Right atrium auricular region (tissue), 2 donors: ENCODE measurements at regions not wholly inside any gene's neighbourhood (a gene's known extent, or its start where the extent isn't known, plus 50 kb on each side); places are given as distances from the start of the nearest gene placed in this dataset.

Experiments used
- DNase-seq: peaks from one replicate; pipeline ENCODE4 v3.0.0-alpha.2; 2019; ENCODE audit warnings: low spot score
- H3K27ac ChIP-seq, 2 donors: fragments of 200-600 bp; sonication (generic); 1 replicate in 1 of 2; 2 replicates in 1 of 2; pipeline ENCODE4 v1.5.1; 2016 to 2019
- H3K27me3 ChIP-seq, 2 donors: fragments of 200-600 bp; sonication (generic); one replicate each; pipeline versions ENCODE4 v1.5.1 to v1.6.0; 2017 to 2019
- H3K36me3 ChIP-seq: fragments of 200-600 bp; sonication (generic); one replicate; pipeline ENCODE4 v1.5.1; 2016
- H3K4me1 ChIP-seq, 2 donors: fragments of 200-600 bp; sonication (generic); one replicate each; pipeline versions ENCODE4 v1.5.1 to v1.6.0; 2017 to 2019
- H3K4me3 ChIP-seq, 2 donors: fragments of 200-600 bp; sonication (generic); 1 replicate in 1 of 2; 2 replicates in 1 of 2; pipeline ENCODE4 v1.5.1; 2017 to 2019; ENCODE audit warnings: mild to moderate bottlenecking in 1 of 2, moderate library complexity in 1 of 2
- H3K9me3 ChIP-seq, 2 donors: fragments of 200-600 bp; sonication (generic); one replicate each; pipeline ENCODE4 v1.5.1; 2019
- TF ChIP-seq, protein P1 (sequence below), 2 donors: fragments of 200-600 bp; sonication (generic); IDR thresholded peaks; one replicate each; pipeline ENCODE4 v1.5.1; 2019; ENCODE audit warnings: antibody characterized with exemption in 2 of 2

DNA sequence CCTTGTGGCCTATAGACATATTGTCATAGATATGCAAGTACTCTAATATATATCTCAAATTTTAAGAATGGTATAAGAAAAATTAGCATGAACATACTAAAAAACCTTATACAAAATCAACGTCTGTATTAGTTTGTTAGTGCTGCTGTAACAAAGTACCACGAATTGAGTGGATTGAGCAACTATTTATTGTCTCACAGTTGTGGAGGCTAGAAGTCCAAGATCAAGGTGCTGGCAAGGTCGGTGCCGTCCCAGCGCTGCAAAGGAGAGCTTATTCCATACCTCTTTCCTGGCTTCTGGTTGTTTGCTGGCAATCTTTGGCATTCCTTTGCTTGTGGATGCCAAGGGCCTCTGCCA, 317.6 kb upstream of the FERMT1 start:
- TF ChIP-seq, protein P1, sequence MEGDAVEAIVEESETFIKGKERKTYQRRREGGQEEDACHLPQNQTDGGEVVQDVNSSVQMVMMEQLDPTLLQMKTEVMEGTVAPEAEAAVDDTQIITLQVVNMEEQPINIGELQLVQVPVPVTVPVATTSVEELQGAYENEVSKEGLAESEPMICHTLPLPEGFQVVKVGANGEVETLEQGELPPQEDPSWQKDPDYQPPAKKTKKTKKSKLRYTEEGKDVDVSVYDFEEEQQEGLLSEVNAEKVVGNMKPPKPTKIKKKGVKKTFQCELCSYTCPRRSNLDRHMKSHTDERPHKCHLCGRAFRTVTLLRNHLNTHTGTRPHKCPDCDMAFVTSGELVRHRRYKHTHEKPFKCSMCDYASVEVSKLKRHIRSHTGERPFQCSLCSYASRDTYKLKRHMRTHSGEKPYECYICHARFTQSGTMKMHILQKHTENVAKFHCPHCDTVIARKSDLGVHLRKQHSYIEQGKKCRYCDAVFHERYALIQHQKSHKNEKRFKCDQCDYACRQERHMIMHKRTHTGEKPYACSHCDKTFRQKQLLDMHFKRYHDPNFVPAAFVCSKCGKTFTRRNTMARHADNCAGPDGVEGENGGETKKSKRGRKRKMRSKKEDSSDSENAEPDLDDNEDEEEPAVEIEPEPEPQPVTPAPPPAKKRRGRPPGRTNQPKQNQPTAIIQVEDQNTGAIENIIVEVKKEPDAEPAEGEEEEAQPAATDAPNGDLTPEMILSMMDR (IDR thresholded peaks at IDR 0.05) = no peak
- no peak for DNase-seq
- Histone ChIP-seq H3K9me3 (no peaks in the 10 kb centered on the region), H3K4me1 (peaks cover 0 to 7% of the 10 kb centered on the region in 2 donors), H3K27me3 (no peaks in the 10 kb centered on the region), H3K36me3 (no peaks in the 10 kb centered on the region), H3K4me3 (no peak overlapping the region), H3K27ac (no peak overlapping the region)

DNA sequence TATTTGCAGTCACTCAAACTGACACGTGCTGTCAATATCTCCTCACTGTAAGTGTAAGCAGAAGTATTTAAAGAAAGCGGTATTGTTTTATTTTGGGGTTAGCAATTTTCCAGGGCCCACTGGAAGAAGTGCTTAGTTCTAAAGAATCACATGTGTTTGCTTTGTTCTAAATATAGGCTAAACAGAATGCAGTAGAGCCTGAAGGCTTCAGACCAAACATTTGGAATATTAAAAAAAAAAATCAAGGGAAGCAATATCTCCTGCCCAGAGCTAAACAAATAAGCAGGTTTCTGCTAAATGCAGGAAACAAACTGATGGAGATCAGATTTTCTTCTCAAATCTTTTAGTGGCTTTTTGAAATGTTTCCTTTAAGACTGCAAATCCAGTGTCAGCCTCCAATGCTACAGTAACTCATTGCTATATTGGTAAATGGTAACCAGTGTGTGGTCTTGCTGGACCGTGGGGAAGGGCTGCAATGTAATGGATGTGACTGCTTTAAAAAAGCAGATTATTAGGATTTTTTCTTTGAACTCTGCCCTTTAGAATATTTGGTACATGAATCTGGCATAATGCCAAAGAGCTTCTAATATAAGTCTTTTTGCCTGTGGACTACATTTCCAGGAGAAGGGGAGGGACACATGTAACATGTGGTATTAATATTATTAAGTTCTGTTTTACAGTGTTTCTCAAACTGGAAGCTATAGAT, 317.1 kb upstream of the FERMT1 start:
- Histone ChIP-seq H3K27me3 (no peaks in the 10 kb centered on the region), H3K4me1 (peaks cover 0 to 7% of the 10 kb centered on the region in 2 donors), H3K36me3 (no peaks in the 10 kb centered on the region), H3K9me3 (no peaks in the 10 kb centered on the region), H3K27ac (no peak overlapping the region), H3K4me3 (no peak overlapping the region)
- TF ChIP-seq, protein P1 (IDR thresholded peaks at IDR 0.05) = no peak
- no peak for DNase-seq

DNA sequence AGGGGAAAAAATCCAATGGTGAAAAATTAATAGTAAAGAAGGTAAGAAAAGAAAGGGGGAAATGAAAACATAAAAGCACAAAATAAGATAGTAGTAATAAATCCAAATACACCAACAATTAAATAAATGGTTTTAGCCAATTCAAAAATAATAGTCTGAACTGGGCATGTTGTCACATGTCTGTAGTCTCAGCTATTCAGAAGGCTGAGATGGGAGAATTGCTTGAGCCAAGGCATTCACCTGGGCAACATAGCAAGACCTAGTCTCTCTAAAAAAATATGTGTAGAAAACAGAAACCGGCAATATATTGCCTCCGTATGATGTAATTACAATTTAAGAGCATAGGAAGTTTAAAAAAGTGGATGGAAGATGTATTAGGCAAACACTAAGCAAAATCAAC, 311.3 kb upstream of the FERMT1 start:
- Histone ChIP-seq H3K4me1 (no peaks in the 10 kb centered on the region), H3K27me3 (no peaks in the 10 kb centered on the region), H3K4me3 (no peak overlapping the region), H3K9me3 (no peaks in the 10 kb centered on the region), H3K36me3 (no peaks in the 10 kb centered on the region), H3K27ac (no peak overlapping the region)
- TF ChIP-seq, protein P1 (IDR thresholded peaks at IDR 0.05) = no peak
- no peak for DNase-seq

DNA sequence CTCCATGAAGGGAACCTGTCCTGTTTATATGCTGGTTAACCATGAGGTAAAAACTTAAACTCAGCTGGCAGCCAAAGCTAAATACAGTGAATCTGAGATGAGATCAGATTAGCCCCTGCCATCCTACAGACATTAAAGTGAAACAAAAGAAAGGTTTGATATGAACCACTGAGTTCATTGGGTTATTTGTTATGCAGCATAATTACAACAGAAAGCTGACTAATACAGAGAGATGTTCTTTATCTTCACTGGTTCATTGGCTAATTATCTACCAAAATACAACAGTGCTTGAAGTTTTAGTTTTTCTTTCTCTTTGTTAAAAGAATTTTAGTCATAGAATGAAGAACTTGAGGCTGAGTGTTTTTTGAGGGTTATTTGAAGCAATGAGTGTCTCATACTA, 307.6 kb upstream of the FERMT1 start:
- no peak overlapping the region for H3K4me3 ChIP-seq
- no peaks in the 10 kb centered on the region for H3K9me3 ChIP-seq
- DNase-seq = no peak
- no peaks in the 10 kb centered on the region for H3K36me3 ChIP-seq
- TF ChIP-seq, protein P1 (IDR thresholded peaks at IDR 0.05) = no peak
- no peaks in the 10 kb centered on the region for H3K4me1 ChIP-seq
- H3K27me3 ChIP-seq = no peaks in the 10 kb centered on the region
- H3K27ac ChIP-seq = no peak overlapping the region

DNA sequence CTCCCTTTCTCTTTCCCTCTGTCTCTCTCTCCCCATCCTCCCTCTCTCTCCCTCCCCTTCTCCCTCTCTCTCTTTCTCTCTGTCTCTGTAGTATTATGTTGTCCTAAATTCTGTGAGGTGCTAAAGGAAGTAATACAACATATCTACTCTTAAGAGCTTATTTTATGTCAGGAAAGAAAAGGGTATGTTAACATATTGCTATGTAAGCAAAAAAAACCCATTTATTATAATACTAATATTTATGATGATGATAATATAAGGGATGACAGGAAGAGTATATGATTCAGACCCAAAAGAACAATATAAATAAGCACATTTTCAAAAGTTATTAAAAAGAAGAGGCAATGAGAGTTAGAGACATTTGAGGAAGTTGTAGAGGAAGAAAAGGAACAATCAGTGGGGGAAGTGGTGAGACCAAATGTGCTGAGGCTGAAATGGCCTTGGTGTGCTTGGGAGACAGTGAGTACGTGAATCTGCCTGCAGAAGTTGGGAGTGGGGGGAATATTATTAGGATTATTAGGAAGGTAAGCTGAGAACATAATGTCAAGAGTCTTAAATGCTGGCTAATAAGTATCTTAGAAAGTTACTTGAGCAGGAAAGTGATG, 303.6 kb upstream of the FERMT1 start:
- Histone ChIP-seq H3K27ac (no peak overlapping the region), H3K27me3 (no peaks in the 10 kb centered on the region), H3K9me3 (no peaks in the 10 kb centered on the region), H3K4me3 (no peak overlapping the region), H3K36me3 (no peaks in the 10 kb centered on the region), H3K4me1 (no peaks in the 10 kb centered on the region)
- TF ChIP-seq, protein P1 (IDR thresholded peaks at IDR 0.05) = no peak
- no peak for DNase-seq
